Renal cortex interstitium (tissue), 11 donors: ENCODE measurements at regions not wholly inside any gene's neighbourhood (a gene's known extent, or its start where the extent isn't known, plus 50 kb on each side); places are given as distances from the start of the nearest gene placed in this dataset.

Source experiments
- DNase-seq, 11 donors: peaks; one replicate each; pipeline ENCODE4 v3.0.0-alpha.2; 2013; ENCODE audit warnings: low read depth in 9 of 11, low spot score in 4 of 11; ENCODE audit errors: extremely low read depth in 1 of 11

DNA sequence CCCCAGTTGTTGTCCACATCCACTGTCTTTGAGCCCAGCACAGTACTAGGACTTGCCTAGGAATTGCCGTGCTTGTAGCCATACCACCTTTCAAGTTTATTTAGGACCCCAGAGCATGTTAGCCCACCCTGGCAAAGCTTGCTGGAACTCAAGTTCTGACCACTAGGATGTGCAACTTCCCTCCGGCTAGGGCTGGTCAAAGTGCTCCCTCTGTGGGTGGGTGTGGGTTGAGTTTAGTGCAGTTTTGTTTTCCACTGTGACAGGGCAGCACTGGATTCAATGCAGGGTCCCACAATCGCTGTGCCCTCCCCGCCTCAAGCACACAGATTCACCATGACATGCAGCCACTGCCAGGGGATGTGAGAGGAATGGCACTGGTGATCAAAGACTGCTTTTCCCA, 96.0 kb downstream of the RASGEF1B start:
- DNase-seq: no peak

DNA sequence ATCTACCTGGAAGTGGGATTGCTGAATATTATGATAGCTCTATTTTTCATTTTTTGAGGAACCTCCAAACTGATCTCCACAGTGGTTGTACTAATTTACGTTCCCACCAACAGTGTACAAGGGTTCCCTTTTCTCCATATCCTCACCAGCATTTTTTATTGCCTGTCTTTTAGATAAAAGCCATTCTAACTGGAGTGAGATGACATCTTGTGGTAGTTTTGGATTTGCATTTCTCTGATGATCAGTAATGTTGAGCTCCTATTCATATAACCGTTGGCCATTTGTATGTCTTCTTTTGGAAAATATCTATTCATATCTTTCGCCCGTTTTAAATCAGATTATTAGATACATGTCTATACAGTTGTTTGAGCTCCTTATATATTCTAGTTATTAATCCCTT, 101.8 kb downstream of the RASGEF1B start:
- no peak for DNase-seq

DNA sequence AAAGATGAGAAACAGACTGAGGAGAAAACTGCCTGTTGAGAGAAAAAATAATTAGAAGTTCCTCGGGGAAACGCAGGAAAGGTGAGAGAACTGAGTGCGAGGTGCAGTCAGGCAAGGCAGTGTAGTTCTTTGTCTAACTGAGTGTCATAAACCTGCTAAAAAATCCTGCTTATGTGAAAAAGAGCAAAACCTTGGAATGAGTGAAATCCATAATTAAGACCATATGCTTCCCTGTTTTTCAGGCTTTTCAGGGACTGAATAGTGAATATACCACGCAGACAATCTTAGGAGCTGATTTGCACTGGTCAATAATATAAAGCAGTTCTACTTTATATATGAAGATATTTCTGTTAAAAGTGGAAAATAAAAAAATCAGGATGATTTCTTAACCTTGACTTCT, 104.9 kb downstream of the RASGEF1B start:
- no peak for DNase-seq

DNA sequence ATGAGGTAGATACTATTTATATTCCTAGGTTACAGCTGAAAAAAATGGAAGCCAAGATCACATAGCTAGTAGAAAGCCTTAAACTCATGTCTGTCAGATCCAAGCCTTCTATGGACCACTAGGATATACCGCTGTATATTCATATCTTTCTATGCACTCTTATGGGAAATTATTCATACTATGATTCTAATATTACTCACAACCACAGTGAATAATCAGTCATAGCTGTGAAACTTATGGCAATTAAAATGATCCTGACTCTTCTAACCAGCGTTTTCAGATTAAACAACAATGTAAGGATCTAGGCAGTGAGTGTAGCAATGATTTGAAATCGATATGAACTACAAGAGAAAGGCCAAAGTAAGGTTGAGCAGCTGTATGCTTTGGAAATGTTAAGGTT, 111.0 kb downstream of the RASGEF1B start:
- DNase-seq: no peak

DNA sequence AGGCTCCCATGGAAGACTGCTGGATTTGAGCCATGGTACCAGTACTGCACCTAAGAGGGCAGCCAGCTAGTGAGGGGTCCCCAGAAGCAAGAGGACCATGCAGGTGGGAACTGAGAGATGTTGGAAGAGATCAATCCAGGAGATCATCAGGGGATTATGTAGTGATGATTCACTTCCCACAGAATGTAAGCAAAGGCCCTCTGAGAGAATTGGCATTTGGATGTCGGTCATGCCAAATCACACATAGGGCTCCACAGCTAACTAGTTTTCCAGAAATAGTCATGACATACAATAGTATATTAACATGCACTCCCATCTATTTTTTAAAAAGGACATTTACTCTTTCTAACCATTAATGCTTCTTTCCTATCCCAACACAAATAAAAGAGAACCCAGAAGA, 112.5 kb downstream of the RASGEF1B start:
- DNase-seq: no peak

DNA sequence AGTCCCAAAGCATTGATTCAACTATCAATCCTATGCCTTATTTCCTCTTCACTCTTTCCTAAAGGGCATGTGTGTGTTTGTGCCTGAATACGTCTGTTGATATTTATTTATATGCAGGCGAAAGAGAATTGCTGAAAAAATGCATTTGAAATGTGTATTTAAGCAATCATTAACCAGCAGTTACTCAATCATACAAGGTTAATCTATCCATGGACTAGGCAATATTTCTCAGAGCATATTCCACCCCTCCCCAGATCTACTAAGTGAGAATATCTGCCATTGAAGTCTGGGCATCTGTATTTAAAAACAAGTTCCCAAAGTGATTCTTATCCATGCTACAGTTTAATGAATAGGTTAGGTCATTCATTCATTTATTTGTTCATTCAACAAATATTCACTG, 113.6 kb downstream of the RASGEF1B start:
- DNase-seq: no peak

DNA sequence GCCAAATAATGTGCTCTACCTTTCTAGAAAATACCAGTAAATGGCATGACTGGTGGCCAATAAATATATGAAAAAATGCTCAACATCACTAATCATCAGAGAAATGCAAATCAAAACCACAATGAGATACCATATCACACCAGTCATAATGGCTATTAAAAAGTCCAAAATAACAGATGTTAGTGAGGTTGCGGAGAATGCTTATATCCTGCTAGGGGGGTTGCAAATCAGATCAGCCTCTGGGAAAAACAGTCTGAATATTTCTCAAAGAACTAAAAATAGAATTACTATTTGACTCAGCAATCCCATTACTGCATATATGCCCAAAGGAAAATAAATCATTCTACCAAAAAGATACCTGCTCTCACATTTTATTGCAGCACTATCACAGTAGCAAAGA, 115.1 kb downstream of the RASGEF1B start:
- no peak for DNase-seq

DNA sequence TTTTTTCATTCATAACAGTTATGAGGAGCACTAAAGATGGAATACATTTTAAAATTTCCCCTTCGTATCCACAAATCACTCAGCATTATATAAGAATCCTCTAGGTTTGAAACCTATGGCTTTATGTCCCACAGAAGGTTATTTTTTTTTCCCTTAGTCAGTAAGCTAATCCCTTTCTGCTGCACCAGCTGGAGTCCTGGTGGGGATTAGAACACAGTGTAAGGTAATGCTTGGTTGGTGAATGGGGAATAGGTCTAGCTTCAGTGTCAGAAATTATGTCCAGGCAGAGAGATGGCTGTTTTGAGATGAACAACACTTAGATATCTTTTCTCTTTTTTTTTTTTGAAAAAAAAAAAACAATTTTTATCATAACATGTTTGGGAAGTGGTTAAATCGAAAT, 116.6 kb downstream of the RASGEF1B start:
- no peak for DNase-seq

DNA sequence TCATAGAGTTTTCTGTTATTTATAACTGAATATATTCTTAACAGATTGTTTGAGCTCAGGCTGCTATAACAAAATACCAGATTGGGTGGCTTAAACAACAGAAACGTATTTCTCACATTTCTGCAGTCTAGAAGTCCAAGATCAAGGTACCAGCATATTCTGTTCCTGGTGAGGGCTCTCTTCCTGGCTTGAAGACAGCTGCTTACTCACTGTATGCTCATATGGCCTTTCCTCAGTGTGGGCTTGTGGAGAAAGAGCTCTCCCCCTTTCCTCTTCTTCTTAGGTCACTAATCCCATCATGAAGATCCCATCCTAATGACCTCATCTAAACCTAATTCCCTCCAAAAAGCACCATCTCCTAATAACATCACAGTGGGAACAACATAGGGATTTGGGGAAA, 117.8 kb downstream of the RASGEF1B start:
- no peak for DNase-seq

DNA sequence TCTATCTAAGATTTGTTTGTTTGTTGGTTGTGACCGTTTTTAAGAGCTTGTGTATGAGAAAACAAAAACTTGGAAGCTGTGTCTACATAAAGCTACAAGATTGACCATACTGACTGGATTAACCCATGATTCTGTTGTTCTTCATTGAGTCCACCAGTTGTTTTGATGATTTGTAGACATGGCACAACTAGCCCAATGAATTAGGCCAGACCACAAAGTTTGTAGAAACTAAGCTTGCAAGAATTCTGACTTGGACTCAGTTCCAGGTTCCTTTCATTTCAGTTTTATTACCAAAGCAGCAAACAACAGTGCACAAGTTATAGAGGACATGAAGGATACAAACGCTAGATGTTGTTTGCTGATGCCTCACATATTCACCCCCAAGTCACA, 119.3 kb downstream of the RASGEF1B start:
- peak in 7 of 11 donors; percentile 1 to 18 (median 12) for DNase-seq

DNA sequence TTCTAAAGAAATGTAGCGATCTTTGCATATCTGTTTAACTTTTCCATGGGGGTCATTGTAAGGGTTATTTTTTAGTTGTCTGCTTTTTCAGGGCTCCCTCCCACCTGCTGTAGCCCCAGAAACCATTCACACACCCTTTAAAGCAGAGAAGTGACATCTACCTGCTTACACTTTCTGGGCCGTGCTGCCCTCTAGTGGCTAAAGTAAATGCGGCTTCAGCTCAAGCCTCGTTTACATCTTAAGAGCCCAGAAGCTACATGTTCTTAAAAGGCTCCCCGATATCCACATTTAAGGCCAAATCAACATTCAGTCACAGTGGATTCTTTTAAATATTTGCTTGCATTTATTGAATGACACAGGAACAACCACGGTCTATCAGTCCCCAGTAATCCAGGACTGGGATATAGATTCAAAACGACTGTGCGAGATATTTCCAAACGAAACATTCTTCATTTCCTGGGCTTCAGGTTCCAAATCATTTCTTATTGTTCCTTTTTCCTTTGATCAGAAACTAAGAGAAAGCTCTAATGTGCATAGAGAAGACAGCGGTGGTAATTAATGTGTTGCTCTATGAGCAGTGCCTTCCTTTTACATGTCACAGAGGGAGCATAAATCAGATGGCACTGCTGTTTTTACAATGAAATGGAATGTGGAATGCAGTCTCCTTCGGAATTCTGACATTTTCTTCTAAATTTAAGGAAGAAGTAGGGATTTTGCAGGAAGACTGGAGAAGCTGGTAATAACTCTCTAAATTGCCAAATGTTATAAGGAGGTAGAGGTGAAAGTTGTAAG, 119.9 kb downstream of the RASGEF1B start:
- DNase-seq: peak; percentile 41 to 86 (median 72)

DNA sequence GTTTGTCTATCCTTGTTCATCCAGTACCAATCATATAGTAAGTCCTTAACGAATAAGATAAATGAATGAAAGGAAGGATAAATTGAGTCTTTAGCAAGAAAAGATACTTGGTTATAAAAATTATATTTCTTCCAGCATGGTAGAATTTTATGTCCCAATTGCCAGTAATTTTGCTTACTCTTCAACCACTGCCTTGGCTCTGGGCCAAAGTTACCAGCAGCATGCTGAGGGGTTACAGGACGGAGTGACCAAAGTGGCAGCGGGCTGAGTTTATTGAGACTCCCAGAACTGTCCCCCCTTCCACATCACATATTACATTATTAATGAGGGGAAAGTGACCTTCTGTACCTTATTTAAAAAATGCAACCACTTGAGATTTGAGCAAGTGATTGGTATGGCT, 121.7 kb downstream of the RASGEF1B start:
- no peak for DNase-seq

DNA sequence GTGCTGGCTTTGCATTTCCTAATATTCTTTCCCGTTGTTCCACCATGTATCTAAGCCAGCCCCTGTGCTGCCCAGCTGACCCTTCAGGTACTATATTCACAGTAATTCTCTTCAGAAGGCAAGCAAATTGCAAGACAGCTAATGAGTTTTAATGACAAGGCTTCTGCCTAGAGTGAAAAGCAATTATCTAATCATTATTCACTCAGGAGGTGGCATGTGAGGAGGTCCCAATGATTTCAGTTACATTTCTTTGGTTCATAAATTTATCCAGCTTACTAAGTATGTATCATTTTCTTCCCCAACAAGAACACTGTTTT, 123.0 kb downstream of the RASGEF1B start:
- no peak for DNase-seq

DNA sequence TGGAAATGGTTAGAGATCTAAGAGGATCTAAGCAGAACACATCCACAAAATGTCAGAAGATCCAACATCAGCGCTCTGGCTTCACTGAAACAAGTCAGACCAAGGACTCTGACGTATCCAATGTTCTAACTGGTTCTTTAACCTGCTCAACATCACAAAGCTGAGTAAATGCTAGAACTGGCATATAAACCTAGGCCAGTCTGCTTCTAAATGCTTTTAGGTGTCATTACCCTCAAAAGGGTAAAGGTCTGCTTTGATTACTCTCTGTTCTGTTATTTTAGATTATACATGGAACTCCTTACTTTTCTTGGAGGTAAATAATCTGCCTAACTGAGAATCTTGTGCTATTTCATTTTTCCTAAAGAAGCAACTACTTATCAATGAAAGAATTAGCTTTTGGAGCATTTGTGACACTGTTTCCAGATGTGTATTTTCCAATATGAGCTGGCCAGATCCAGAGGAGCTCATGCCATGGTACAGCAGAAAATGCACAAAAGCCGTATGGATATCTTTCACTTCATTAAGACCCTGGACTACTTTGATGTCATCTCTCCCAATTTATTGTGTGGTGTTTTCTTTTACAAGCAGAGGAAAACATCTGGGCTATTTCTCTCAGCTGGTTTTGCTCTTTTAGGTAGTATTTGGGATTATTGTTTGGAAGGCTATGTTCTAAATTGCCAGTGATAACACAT, 123.5 kb downstream of the RASGEF1B start:
- no peak for DNase-seq

DNA sequence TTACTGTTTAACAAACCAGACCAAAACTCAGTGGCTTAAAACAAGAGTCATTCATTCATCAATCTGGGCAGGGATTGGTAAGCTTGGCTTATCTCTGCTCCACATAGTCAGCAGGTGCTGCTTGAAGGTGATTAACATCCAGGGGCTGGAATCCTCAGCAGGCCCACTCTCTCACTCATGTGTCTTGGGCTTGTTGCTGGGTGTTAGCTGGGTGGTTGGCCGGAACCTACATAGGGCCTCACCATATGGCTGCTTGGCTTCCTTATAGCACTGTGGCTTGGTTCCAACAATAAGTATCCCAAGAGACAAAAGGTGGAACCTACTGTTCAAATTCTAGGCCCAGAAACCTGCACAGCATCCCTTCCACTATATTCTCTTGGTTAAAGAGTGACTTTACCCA, 125.0 kb downstream of the RASGEF1B start:
- no peak for DNase-seq

DNA sequence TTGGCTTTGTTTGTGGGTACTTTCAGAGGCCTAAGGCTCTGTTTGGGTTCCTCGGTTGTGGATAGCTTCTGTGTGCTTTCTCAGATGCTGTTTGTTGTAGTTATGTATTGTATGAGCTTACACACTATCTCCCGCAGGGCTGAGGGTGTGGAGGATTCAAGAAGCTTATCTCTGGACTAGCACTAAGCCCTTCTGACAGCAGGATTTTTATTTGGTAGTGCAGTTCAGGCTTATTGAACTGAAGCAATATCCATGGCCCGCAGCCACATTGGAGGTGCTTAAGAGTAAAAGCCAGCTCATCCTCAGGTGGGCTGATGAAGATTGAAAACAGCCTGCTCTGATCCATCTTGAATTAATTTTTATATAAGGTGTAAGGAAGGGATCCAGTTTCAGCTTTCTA, 128.2 kb downstream of the RASGEF1B start:
- no peak for DNase-seq

DNA sequence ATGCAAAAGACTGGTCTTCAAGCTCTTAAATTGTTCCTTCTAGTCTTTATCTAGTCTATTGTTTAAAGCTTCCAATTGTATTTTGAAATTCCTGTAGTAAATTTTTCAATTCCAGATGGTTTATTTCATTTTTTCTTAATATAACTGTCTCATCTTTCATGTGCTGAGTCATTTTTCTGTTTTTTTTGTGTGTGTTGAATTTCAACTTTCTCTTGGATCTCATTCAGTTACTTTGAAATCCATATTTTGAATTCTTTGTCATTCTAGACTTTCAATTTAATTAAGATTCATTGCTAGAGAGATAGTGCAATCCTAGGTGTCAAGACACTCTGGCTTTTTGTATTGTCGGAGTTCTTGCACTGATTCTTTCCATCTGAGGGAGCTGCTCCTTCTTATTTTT, 128.0 kb upstream of the PRKG2 start:
- no peak for DNase-seq

DNA sequence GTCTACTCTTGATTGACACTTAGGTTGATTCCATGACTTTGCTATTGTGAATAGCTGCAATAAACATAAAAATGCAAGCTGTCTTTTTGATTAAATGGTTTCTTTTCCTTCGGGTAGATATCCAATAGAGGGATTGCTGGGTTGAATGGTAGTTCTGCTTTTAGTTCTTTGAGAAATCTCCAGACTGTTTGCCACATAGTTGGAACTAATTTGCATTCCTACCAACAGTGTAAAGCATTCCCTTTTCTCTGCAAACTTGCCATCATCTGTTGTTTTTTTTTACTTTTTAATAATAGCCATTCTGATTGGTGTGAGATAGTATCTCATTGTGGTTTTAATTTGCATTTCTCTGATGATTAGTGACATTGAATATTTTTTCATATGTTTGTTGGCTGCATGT, 122.2 kb upstream of the PRKG2 start:
- DNase-seq: no peak

DNA sequence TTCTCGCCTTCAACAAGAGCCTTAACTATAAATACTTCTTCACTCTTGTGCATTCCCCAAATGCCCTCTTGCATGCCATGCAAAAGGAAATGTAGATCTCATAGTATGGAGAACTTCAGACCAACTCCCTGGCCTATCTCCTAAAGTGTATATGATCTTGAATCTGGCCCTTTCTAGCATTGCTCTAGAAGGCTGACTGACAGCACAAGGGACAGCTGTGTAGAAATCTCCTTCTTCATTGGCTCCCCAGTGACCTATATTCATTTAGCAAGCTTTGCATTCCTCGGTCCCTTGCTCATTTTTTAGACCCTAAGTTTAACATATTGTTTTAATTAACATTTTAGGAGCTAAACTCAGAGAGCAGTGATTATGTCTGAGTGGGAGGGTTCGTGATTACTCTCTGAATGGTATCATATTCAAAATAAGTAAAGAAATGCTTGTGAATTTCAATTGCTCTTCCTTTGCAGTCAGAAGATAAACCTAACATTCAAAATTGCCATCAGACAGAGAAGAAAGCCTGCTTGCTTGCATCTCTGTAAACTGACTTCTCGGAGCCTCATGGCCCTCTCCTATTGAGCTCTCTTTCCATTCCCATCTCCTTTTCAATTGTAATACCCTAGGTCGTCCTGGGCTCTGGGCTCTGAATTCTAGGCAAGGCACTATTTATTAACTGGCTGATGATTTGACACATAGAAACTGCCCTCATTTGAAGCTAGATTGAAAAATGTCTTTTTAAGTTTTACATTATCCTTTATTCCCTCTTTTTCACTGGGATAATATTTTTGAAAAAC, 120.3 kb upstream of the PRKG2 start:
- no peak for DNase-seq

DNA sequence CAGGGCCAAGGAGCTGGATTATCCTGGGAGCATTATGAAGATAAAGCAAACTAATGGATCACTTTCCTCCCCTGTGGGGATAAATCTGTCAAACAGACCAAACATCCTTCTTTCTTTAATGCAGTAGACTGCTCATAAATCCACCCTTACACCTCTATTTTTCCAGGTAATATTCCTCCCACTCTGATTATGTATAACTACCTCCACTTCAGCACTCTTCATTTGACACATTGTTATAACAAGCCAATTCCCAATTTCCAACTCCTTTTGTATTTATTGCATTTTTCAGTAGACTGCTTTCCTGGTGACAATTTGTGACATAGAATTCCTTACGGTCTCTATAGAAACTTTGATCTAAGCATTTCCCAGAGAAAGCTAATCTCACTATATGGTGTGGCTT, 115.0 kb upstream of the PRKG2 start:
- no peak for DNase-seq
